IMR-90 (cell line): ENCODE measurements at regions not wholly inside any gene's neighbourhood (a gene's known extent, or its start where the extent isn't known, plus 50 kb on each side); places are given as distances from the start of the nearest gene placed in this dataset.

Source experiments
- ATAC-seq: fragments of 200-7000 bp; cut with Tn5 transposase; 2 replicates; pipeline ENCODE4 v1.9.1; 2020; ENCODE audit warnings: low read depth, mild to moderate bottlenecking, moderate library complexity
- BruUV-seq: library from RNA; stranded (reverse); fragments of 400-500 nt; replicated peaks from 2 replicates; lab custom pipeline; 2021; lab: Mats Ljungman, UMichigan
- CTCF ChIA-PET: fragments of 300-600 bp; formaldehyde crosslinking; extraction: SDS; loops from one replicate; lab custom pipeline; 2021; ENCODE audit warnings: antibody characterized with exemption; lab: Yijun Ruan, JAX
- POLR2A ChIA-PET: fragments of 300-600 bp; sonication (Branson Sonifier 250); formaldehyde crosslinking; loops from one replicate; lab custom pipeline; 2022; ENCODE audit warnings: antibody characterized with exemption; ENCODE audit not compliant: unreplicated experiment; lab: Charles Lee
- DNase-seq: peaks from one replicate; pipeline ENCODE4 v3.0.0; 2013
- H2AFZ ChIP-seq: replicated peaks from 2 replicates; pipeline ENCODE3; 2013; ENCODE audit warnings: low read length, mild to moderate bottlenecking; ENCODE audit not compliant: poor library complexity
- H2AK5ac ChIP-seq: 2 replicates; pipeline ENCODE4 v1.6.1; 2013; ENCODE audit warnings: low read depth, low read length, inconsistent platforms
- H2AK9ac ChIP-seq: replicated peaks from 2 replicates; pipeline ENCODE3; 2013; ENCODE audit warnings: mild to moderate bottlenecking, low read depth, low read length, moderate library complexity; ENCODE audit not compliant: poor library complexity
- H2BK120ac ChIP-seq: 2 replicates; pipeline ENCODE4 v1.6.1; 2013; ENCODE audit warnings: low read depth, low read length, inconsistent platforms
- H2BK15ac ChIP-seq: 3 replicates; pipeline ENCODE4 v1.6.1; 2013; ENCODE audit warnings: low read depth, low read length, inconsistent platforms
- H2BK20ac ChIP-seq: 2 replicates; pipeline ENCODE4 v1.6.1; 2013; ENCODE audit warnings: low read depth, mild to moderate bottlenecking, inconsistent platforms, low read length, moderate library complexity
- H2BK5ac ChIP-seq: 2 replicates; pipeline ENCODE4 v1.6.1; 2013; ENCODE audit warnings: mild to moderate bottlenecking, low read depth, low read length, inconsistent platforms; ENCODE audit not compliant: poor library complexity, severe bottlenecking
- H3K14ac ChIP-seq: replicated peaks from 2 replicates; pipeline ENCODE4 v1.6.1; 2013; ENCODE audit warnings: low read depth, low read length, inconsistent platforms
- H3K18ac ChIP-seq: 2 replicates; pipeline ENCODE4 v1.6.1; 2013; ENCODE audit warnings: low read depth, low read length, control low read depth
- H3K23ac ChIP-seq: 2 replicates; pipeline ENCODE4 v1.6.1; 2013; ENCODE audit warnings: low read depth, low read length, inconsistent platforms
- H3K27ac ChIP-seq: 2 replicates; pipeline ENCODE4 v1.5.1; 2013; ENCODE audit warnings: mild to moderate bottlenecking, control low read depth, low read length; ENCODE audit not compliant: insufficient read depth
- H3K27me3 ChIP-seq: 2 replicates; pipeline ENCODE4 v1.6.1; 2013; ENCODE audit warnings: low read length; ENCODE audit not compliant: control insufficient read depth, insufficient read depth
- H3K36me3 ChIP-seq: 2 replicates; pipeline ENCODE4 v1.6.1; 2013; ENCODE audit warnings: low read length, mixed read lengths; ENCODE audit not compliant: control insufficient read depth, insufficient read depth
- H3K4ac ChIP-seq: 2 replicates; pipeline ENCODE4 v1.6.1; 2013; ENCODE audit warnings: low read depth, low read length, inconsistent platforms
- H3K4me1 ChIP-seq: 2 replicates; pipeline ENCODE4 v1.6.1; 2013; ENCODE audit warnings: low read length, mixed read lengths; ENCODE audit not compliant: control insufficient read depth, insufficient read depth
- H3K4me2 ChIP-seq: 2 replicates; pipeline ENCODE4 v1.6.1; 2013; ENCODE audit warnings: low read depth, mild to moderate bottlenecking, control low read depth, low read length, moderate library complexity
- H3K4me3 ChIP-seq: 2 replicates; pipeline ENCODE4 v1.5.1; 2013; ENCODE audit warnings: low read depth, mild to moderate bottlenecking, control low read depth, low read length, moderate library complexity; ENCODE audit not compliant: insufficient read depth
- H3K56ac ChIP-seq: 2 replicates; pipeline ENCODE4 v1.6.1; 2013; ENCODE audit warnings: low read length, inconsistent platforms; ENCODE audit not compliant: insufficient read depth; ENCODE audit errors: extremely low read depth
- H3K79me1 ChIP-seq, 2 experiments: 2 replicates each; pipeline ENCODE4 v1.6.1; 2013; ENCODE audit warnings: low read length in 2 of 2, inconsistent platforms in 1 of 2, low read depth in 1 of 2
- H3K9ac ChIP-seq: 2 replicates; pipeline ENCODE4 v1.6.1; 2013; ENCODE audit warnings: low read depth, low read length, control low read depth
- H3K9me1 ChIP-seq: 2 replicates; pipeline ENCODE4 v1.6.1; 2013; ENCODE audit warnings: low read length, inconsistent platforms; ENCODE audit not compliant: insufficient read depth
- H3K9me3 ChIP-seq: 2 replicates; pipeline ENCODE4 v1.6.1; 2013; ENCODE audit warnings: low read length; ENCODE audit not compliant: control insufficient read depth, insufficient read depth
- H4K20me1 ChIP-seq: 2 replicates; pipeline ENCODE4 v1.6.1; 2013; ENCODE audit warnings: low read length, inconsistent platforms; ENCODE audit not compliant: insufficient read depth
- H4K5ac ChIP-seq: 2 replicates; pipeline ENCODE4 v1.6.1; 2013; ENCODE audit warnings: mild to moderate bottlenecking, low read depth, low read length, control low read depth
- H4K8ac ChIP-seq, 2 experiments: 2 replicates each; pipeline ENCODE4 v1.6.1; 2013; ENCODE audit warnings: low read depth in 2 of 2, low read length in 2 of 2, control low read depth in 1 of 2, inconsistent platforms in 1 of 2
- H4K91ac ChIP-seq: 2 replicates; pipeline ENCODE4 v1.6.1; 2013; ENCODE audit warnings: low read depth, low read length, inconsistent platforms; ENCODE audit not compliant: insufficient read depth
- CEBPB ChIP-seq: IDR thresholded peaks from 2 replicates; pipeline ENCODE4 v1.6.1; 2012; ENCODE audit warnings: low read depth, low read length, improper control_type of control experiment
- CHD1 ChIP-seq: IDR thresholded peaks from 2 replicates; pipeline ENCODE4 v1.6.1; 2012; ENCODE audit warnings: low read depth, low read length, improper control_type of control experiment
- CTCF ChIP-seq: conservative IDR thresholded peaks from 2 replicates; pipeline ENCODE4 v1.5.1; 2012; ENCODE audit warnings: mild to moderate bottlenecking, low read depth, low read length, improper control_type of control experiment
- MAZ ChIP-seq: IDR thresholded peaks from 2 replicates; pipeline ENCODE4 v1.6.1; 2012; ENCODE audit warnings: low read depth, mild to moderate bottlenecking, low read length, improper control_type of control experiment, moderate library complexity, borderline replicate concordance
- MXI1 ChIP-seq: IDR thresholded peaks from 2 replicates; pipeline ENCODE4 v1.6.1; 2012; ENCODE audit warnings: low read depth, mild to moderate bottlenecking, low read length, moderate library complexity, borderline replicate concordance
- POLR2A ChIP-seq: IDR thresholded peaks from 2 replicates; pipeline ENCODE4 v1.6.1; 2012; ENCODE audit warnings: mild to moderate bottlenecking, low read depth, low read length
- RAD21 ChIP-seq: IDR thresholded peaks from 2 replicates; pipeline ENCODE4 v1.6.1; 2012; ENCODE audit warnings: low read length, improper control_type of control experiment
- RCOR1 ChIP-seq: IDR thresholded peaks from 2 replicates; pipeline ENCODE4 v1.6.1; 2012; ENCODE audit warnings: mild to moderate bottlenecking, low read length, improper control_type of control experiment; ENCODE audit not compliant: insufficient replicate concordance
- RFX5 ChIP-seq: IDR thresholded peaks from 2 replicates; pipeline ENCODE4 v1.8.0; 2012; ENCODE audit warnings: low read depth, mild to moderate bottlenecking, low read length, moderate library complexity
- SMC3 ChIP-seq: fragments of 150-350 bp; IDR thresholded peaks from 2 replicates; pipeline ENCODE4 v1.6.1; 2016; ENCODE audit warnings: low read depth, mild to moderate bottlenecking, antibody characterized with exemption, low read length, moderate library complexity
- USF2 ChIP-seq: fragments of 150-350 bp; IDR thresholded peaks from 2 replicates; pipeline ENCODE4 v1.6.1; 2017; ENCODE audit warnings: mild to moderate bottlenecking, antibody characterized with exemption, low read length, low read depth
- dilution Hi-C: fragments of 300-500 bp; cut with HindIII; formaldehyde crosslinking; loops from one replicate; pipeline ENCODE4 v1.14.3; 2018; ENCODE audit warnings: low sequenced_read_pairs; ENCODE audit not compliant: unreplicated experiment
- in situ Hi-C: fragments of 300-500 bp; cut with MboI; formaldehyde crosslinking; loops from 3 replicates; pipeline ENCODE4 v1.14.3; 2019; ENCODE audit warnings: low sequenced_read_pairs, inconsistent platforms, mixed read lengths
- intact Hi-C: fragments of 100-400 bp; cut with micrococcal nuclease; formaldehyde crosslinking; loops from 2 replicates; pipeline ENCODE4 v1.10.0; 2022
- TF ChIP-seq, protein P1 (sequence below): fragments of 150-350 bp; IDR thresholded peaks from 2 replicates; pipeline ENCODE4 v1.6.1; 2016; ENCODE audit warnings: low read depth, mild to moderate bottlenecking, low read length, moderate library complexity, borderline replicate concordance

- Histone ChIP-seq H3K27ac (no peak overlapping the region), H4K5ac (no peak overlapping the region), H2AK5ac (no peak overlapping the region), H3K36me3 (no peaks in the 10 kb centered on the region), H4K20me1 (no peaks in the 10 kb centered on the region), H3K9ac (no peak overlapping the region), H3K4me1 (no peaks in the 10 kb centered on the region), H4K8ac (no peak overlapping the region), H4K91ac (no peak overlapping the region), H2BK15ac (no peak overlapping the region), H3K4ac (no peak overlapping the region), H3K14ac (no peak overlapping the region), H3K4me2 (no peak overlapping the region), H2BK20ac (no peak overlapping the region), H3K9me3 (peaks cover 5% of the 10 kb centered on the region), H2AFZ (no peak overlapping the region), H2AK9ac (no peak overlapping the region), H3K27me3 (no peaks in the 10 kb centered on the region), H2BK120ac (no peak overlapping the region), H3K9me1 (no peaks in the 10 kb centered on the region), H3K23ac (no peak overlapping the region), H3K4me3 (no peak overlapping the region), H3K79me1 (no peaks in the 10 kb centered on the region), H3K56ac (no peak overlapping the region), H3K18ac (no peak overlapping the region), H2BK5ac (no peak overlapping the region)
- BruUV-seq, result no TSS peak
- in situ Hi-C loops, result no loop called here
- DNase-seq, result no peak
- intact Hi-C loops, result no loop called here
- no peak for ATAC-seq
- ChIA-PET CTCF (no interaction called here), POLR2A (no interaction called here)
- dilution Hi-C loops, result no loop called here
- TF ChIP-seq USF2, result no peak
- no peak for TF ChIP-seq CEBPB
- TF ChIP-seq POLR2A, result no peak
- TF ChIP-seq, protein P1, sequence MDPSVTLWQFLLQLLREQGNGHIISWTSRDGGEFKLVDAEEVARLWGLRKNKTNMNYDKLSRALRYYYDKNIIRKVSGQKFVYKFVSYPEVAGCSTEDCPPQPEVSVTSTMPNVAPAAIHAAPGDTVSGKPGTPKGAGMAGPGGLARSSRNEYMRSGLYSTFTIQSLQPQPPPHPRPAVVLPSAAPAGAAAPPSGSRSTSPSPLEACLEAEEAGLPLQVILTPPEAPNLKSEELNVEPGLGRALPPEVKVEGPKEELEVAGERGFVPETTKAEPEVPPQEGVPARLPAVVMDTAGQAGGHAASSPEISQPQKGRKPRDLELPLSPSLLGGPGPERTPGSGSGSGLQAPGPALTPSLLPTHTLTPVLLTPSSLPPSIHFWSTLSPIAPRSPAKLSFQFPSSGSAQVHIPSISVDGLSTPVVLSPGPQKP, result no peak
- TF ChIP-seq RCOR1, result no peak
- TF ChIP-seq MXI1, result no peak
- no peak for TF ChIP-seq SMC3
- no peak for TF ChIP-seq MAZ
- TF ChIP-seq CHD1, result no peak
- no peak for TF ChIP-seq RFX5
- no peak for TF ChIP-seq CTCF
- TF ChIP-seq RAD21, result no peak
Observed at GRCh38 chr3:96039632-96040031, 774.8 kb upstream of the EPHA6 start.
